ENCODE measurements at regions not wholly inside any gene's neighbourhood (a gene's known extent, or its start where the extent isn't known, plus 50 kb on each side); places are given as distances from the start of the nearest gene placed in this dataset.
A peak's percentile ranks its signal among the peaks of the same experiment; 100 is the strongest.

- Histone ChIP-seq H3K27ac (peak overlapping the region in 1 of 2 donors; percentile 55), H3K4me1 (no peaks in the 10 kb centered on the region), H3K36me3 (no peaks in the 10 kb centered on the region), H3K4me3 (peak overlapping the region in 1 of 3 donors; percentile 22), H3K9me3 (no peaks in the 10 kb centered on the region), H3K27me3 (no peaks in the 10 kb centered on the region)
- DNase-seq (ENCODE audit: low spot score in 2 of 2) = no peak
- intact Hi-C loops (cut with DNase I; ENCODE audit: low total_unique reads) = no loop called here
- no peak for TF ChIP-seq POLR2A (IDR thresholded peaks at IDR 0.05)
- no peak for TF ChIP-seq POLR2AphosphoS5 (IDR thresholded peaks at IDR 0.05)
- TF ChIP-seq CTCF (IDR thresholded peaks at IDR 0.05) = no peak
Observed at GRCh38 chr13:106702505-106702904, 134.6 kb upstream of the ARGLU1 start.

- peak overlapping the region in 1 of 2 donors; percentile 55 for H3K27ac ChIP-seq
- H3K4me1 ChIP-seq = no peaks in the 10 kb centered on the region
- H3K36me3 ChIP-seq = no peaks in the 10 kb centered on the region
- intact Hi-C loops (cut with DNase I; ENCODE audit: low total_unique reads) = no loop called here
- no peaks in the 10 kb centered on the region for H3K27me3 ChIP-seq
- TF ChIP-seq POLR2A (IDR thresholded peaks at IDR 0.05) = no peak
- TF ChIP-seq CTCF (IDR thresholded peaks at IDR 0.05) = no peak
- no peak for TF ChIP-seq POLR2AphosphoS5 (IDR thresholded peaks at IDR 0.05)
- H3K4me3 ChIP-seq = peak overlapping the region in 1 of 3 donors; percentile 22
- H3K9me3 ChIP-seq = no peaks in the 10 kb centered on the region
- no peak for DNase-seq (ENCODE audit: low spot score in 2 of 2)
Observed at GRCh38 chr13:106701771-106702341, 133.9 kb upstream of the ARGLU1 start.

DNA sequence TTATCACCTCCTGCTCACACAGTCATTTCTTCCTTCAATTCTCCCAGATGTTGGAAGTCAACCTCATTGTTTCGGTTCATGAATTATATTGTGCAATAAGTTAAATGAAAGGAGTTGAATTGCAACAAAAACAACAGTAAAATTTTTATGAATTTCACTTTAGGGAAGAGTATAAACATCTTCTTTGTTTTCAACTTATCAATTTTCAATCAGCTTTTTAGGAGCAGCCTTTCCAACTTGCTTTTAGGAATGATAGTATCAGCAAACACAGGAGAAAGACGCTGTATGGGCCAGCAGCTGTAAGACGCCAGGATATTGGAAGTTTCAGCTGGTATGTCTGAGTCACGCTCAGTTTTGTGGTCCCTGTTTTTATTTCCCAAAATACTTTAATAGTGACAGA is 132.5 kb upstream of the ARGLU1 start:
- DNase-seq (ENCODE audit: low spot score in 2 of 2) = no peak

GRCh38 chr13:106700007-106700406 is 132.1 kb upstream of the ARGLU1 start:
- intact Hi-C loops (cut with DNase I; ENCODE audit: low total_unique reads) = no loop called here
- no peaks in the 10 kb centered on the region for H3K9me3 ChIP-seq
- H3K4me1 ChIP-seq = no peaks in the 10 kb centered on the region
- H3K27me3 ChIP-seq = no peaks in the 10 kb centered on the region
- H3K4me3 ChIP-seq = no peak overlapping the region
- DNase-seq (ENCODE audit: low spot score in 2 of 2) = no peak
- no peak overlapping the region for H3K27ac ChIP-seq
- no peak for TF ChIP-seq POLR2AphosphoS5 (IDR thresholded peaks at IDR 0.05)
- no peak for TF ChIP-seq CTCF (IDR thresholded peaks at IDR 0.05)
- no peak for TF ChIP-seq POLR2A (IDR thresholded peaks at IDR 0.05)
- no peaks in the 10 kb centered on the region for H3K36me3 ChIP-seq

More for the DNA sequence above, 132.5 kb upstream of the ARGLU1 start:
- Histone ChIP-seq H3K27me3 (no peaks in the 10 kb centered on the region), H3K36me3 (no peaks in the 10 kb centered on the region), H3K4me3 (no peak overlapping the region), H3K4me1 (no peaks in the 10 kb centered on the region), H3K9me3 (no peaks in the 10 kb centered on the region), H3K27ac (no peak overlapping the region)
- TF ChIP-seq POLR2A (IDR thresholded peaks at IDR 0.05) (no peak), CTCF (IDR thresholded peaks at IDR 0.05) (no peak), POLR2AphosphoS5 (IDR thresholded peaks at IDR 0.05) (no peak)
- intact Hi-C loops (cut with DNase I; ENCODE audit: low total_unique reads) = no loop called here

DNA sequence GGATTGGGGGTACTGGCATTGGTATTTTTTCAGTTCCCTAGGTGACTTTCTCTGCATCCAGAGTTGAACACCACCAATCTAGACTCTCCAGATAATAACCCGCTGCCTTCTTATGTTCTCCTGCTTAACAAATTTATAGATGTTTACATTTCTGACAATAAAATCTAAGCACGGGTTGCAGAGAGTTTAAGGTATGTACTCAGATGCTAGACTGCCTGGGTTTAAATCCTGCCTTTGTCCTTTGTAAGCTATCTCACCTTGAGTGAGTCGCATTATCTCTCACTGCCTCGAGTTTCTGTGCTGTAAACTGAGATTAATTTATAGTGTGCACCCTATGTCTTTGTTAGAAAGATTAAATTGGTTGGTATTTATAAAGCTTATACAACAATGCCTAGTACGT is 131.4 kb upstream of the ARGLU1 start:
- Histone ChIP-seq H3K9me3 (no peaks in the 10 kb centered on the region), H3K27ac (no peak overlapping the region), H3K4me1 (no peaks in the 10 kb centered on the region), H3K4me3 (no peak overlapping the region), H3K36me3 (no peaks in the 10 kb centered on the region), H3K27me3 (no peaks in the 10 kb centered on the region)
- no peak for DNase-seq (ENCODE audit: low spot score in 2 of 2)
- intact Hi-C loops (cut with DNase I; ENCODE audit: low total_unique reads) = no loop called here
- TF ChIP-seq CTCF (IDR thresholded peaks at IDR 0.05) = no peak
- TF ChIP-seq POLR2AphosphoS5 (IDR thresholded peaks at IDR 0.05) = no peak
- no peak for TF ChIP-seq POLR2A (IDR thresholded peaks at IDR 0.05)

Data from breast epithelium (tissue), 4 donors.